MM.1S (cell line): ENCODE measurements at regions not wholly inside any gene's neighbourhood (a gene's known extent, or its start where the extent isn't known, plus 50 kb on each side); places are given as distances from the start of the nearest gene placed in this dataset.
"Not testable (repeated sequence)": the region's sequence is repeated elsewhere in the genome, so short reads cannot be mapped to it uniquely, and the experiment has no call there.

Experiments
- DNase-seq: peaks from one replicate; pipeline ENCODE4 v3.0.0-alpha.2; 2015
- H2AFZ ChIP-seq: fragments of 300-600 bp; sonication (generic); 2 replicates; pipeline ENCODE4 v1.6.0; 2016; ENCODE audit warnings: antibody characterized with exemption, low read length
- H3F3A ChIP-seq: fragments of 300-600 bp; sonication (generic); 2 replicates; pipeline ENCODE4 v1.6.1; 2016; ENCODE audit warnings: mild to moderate bottlenecking, antibody characterized with exemption, low read length, moderate library complexity, mixed read lengths; ENCODE audit not compliant: insufficient read depth
- H3K27ac ChIP-seq: fragments of 300-600 bp; sonication (generic); 2 replicates; pipeline ENCODE4 v1.5.1; 2016; ENCODE audit warnings: mild to moderate bottlenecking, low read length
- H3K27me3 ChIP-seq: fragments of 300-600 bp; sonication (generic); replicated peaks from 2 replicates; pipeline ENCODE4 v1.6.0; 2016; ENCODE audit warnings: low read length; ENCODE audit not compliant: insufficient read depth
- H3K36me3 ChIP-seq: fragments of 300-600 bp; sonication (generic); replicated peaks from 2 replicates; pipeline ENCODE4 v1.6.1; 2016; ENCODE audit warnings: mild to moderate bottlenecking, low read length, mixed read lengths; ENCODE audit not compliant: insufficient read depth
- H3K4me1 ChIP-seq: fragments of 300-600 bp; sonication (generic); 2 replicates; pipeline ENCODE4 v1.6.1; 2016; ENCODE audit warnings: low read length, mixed read lengths
- H3K4me2 ChIP-seq: fragments of 300-600 bp; sonication (generic); 2 replicates; pipeline ENCODE4 v1.6.0; 2016; ENCODE audit warnings: low read depth, low read length
- H3K4me3 ChIP-seq: fragments of 300-600 bp; sonication (generic); 2 replicates; pipeline ENCODE4 v1.5.1; 2016; ENCODE audit warnings: low read length, mixed read lengths
- H3K79me2 ChIP-seq: fragments of 300-600 bp; sonication (generic); 2 replicates; pipeline ENCODE4 v1.6.1; 2016; ENCODE audit warnings: mixed run types, low read length, mixed read lengths
- H3K9ac ChIP-seq: fragments of 300-600 bp; sonication (generic); 2 replicates; pipeline ENCODE4 v1.6.1; 2016; ENCODE audit warnings: low read length, mixed read lengths
- H3K9me2 ChIP-seq: fragments of 300-600 bp; sonication (generic); replicated peaks from 2 replicates; pipeline ENCODE4 v1.6.1; 2016; ENCODE audit warnings: mild to moderate bottlenecking, low read length, mixed read lengths; ENCODE audit not compliant: insufficient read depth
- H3K9me3 ChIP-seq: fragments of 300-600 bp; sonication (generic); replicated peaks from 2 replicates; pipeline ENCODE4 v1.6.1; 2016; ENCODE audit warnings: mild to moderate bottlenecking, low read length, mixed read lengths; ENCODE audit not compliant: insufficient read depth
- H4K20me1 ChIP-seq: fragments of 300-600 bp; sonication (generic); 2 replicates; pipeline ENCODE4 v1.6.1; 2016; ENCODE audit warnings: mild to moderate bottlenecking, low read length, moderate library complexity, mixed read lengths; ENCODE audit not compliant: insufficient read depth
- EZH2 ChIP-seq: fragments of 300-600 bp; sonication (generic); optimal IDR thresholded peaks from 2 replicates; pipeline ENCODE3; 2017; ENCODE audit warnings: low read depth, mild to moderate bottlenecking, antibody characterized with exemption, low read length, mixed read lengths
- EZH2phosphoT487 ChIP-seq: fragments of 300-600 bp; sonication (generic); IDR thresholded peaks from 2 replicates; pipeline ENCODE4 v1.6.1; 2018; ENCODE audit warnings: antibody characterized with exemption, low read length
- TF ChIP-seq, protein P1 (sequence below): fragments of 300-600 bp; sonication (generic); IDR thresholded peaks from 2 replicates; pipeline ENCODE4 v1.5.1; 2016; ENCODE audit warnings: antibody characterized with exemption, low read length, mixed read lengths

DNA sequence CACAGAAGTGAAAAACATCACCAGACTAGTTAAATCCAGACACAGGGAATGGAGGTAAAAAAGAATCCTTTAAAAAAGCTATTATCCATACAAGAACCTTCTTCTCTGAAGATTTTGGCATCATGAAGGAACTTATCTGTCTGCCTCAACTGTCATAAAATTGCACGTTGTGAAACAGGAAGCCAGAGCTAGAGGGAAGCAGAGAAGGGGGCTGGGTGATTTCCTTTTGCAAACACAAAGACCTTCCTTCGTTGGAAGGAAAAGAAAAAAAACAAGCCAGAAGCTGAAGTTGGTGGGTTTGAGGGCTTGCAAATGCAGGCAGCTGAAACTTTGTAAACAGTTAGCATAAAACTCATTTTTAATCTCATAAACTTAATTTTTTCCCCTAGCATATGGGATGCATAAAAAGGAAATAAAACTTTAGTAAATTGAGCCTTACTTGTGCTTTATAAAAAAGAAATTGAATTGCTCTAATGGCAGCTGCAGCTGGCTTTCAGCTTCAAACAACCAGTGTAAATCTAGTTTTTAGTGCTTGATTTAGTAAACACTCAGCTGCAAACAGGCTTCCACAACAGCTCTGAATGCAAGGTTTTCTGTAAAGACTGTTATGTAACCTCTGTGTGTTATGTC, 101.6 kb downstream of the OTUD1 start:
- Histone ChIP-seq H3K79me2 (no peaks in the 10 kb centered on the region), H3K4me3 (no peak overlapping the region), H3F3A (no peaks in the 10 kb centered on the region), H3K27ac (no peak overlapping the region), H2AFZ (no peak overlapping the region), H3K4me1 (no peaks in the 10 kb centered on the region), H3K36me3 (no peaks in the 10 kb centered on the region), H3K4me2 (no peak overlapping the region), H4K20me1 (no peaks in the 10 kb centered on the region), H3K9me2 (no peaks in the 10 kb centered on the region), H3K9ac (no peak overlapping the region), H3K9me3 (no peaks in the 10 kb centered on the region), H3K27me3 (no peaks in the 10 kb centered on the region)
- DNase-seq, result no peak
- no peak for TF ChIP-seq EZH2
- TF ChIP-seq, protein P1, sequence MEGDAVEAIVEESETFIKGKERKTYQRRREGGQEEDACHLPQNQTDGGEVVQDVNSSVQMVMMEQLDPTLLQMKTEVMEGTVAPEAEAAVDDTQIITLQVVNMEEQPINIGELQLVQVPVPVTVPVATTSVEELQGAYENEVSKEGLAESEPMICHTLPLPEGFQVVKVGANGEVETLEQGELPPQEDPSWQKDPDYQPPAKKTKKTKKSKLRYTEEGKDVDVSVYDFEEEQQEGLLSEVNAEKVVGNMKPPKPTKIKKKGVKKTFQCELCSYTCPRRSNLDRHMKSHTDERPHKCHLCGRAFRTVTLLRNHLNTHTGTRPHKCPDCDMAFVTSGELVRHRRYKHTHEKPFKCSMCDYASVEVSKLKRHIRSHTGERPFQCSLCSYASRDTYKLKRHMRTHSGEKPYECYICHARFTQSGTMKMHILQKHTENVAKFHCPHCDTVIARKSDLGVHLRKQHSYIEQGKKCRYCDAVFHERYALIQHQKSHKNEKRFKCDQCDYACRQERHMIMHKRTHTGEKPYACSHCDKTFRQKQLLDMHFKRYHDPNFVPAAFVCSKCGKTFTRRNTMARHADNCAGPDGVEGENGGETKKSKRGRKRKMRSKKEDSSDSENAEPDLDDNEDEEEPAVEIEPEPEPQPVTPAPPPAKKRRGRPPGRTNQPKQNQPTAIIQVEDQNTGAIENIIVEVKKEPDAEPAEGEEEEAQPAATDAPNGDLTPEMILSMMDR, result no peak
- TF ChIP-seq EZH2phosphoT487, result no peak

DNA sequence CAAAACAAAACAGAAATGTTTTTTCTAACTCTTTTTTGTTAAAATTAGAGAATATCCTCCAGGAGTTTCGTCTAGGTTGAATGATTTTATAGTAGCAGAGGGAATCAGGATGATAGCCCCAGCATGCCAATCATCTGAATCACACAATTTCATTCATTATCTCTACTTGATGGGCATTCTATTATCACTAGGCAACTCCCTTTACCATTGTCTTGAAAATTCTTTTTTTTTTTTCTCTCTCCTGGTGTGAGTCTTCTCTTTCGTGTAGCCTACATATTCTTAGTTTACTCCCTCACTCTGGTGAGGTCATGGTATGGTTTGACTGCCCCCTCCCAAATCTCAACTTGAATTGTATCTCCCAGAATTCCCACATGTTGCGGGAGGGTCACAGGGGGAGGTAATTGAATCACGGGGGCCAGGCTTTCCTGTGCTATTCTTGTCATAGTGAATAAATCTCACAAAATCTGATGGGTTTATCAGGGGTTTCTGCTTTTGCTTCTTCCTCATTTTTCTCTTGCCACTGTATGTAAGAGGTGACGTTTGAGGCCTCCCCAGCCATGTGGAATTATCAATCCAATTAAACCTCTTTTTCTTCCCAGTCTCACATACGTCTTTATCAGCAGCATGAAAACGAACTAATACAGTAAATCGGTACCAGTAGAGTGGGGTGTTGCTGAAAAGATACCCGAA, 105.0 kb downstream of the OTUD1 start:
- H4K20me1 ChIP-seq, result no peaks in the 10 kb centered on the region
- H3K4me2 ChIP-seq, result no peak overlapping the region
- H2AFZ ChIP-seq, result no peak overlapping the region
- no peaks in the 10 kb centered on the region for H3K79me2 ChIP-seq
- H3K9ac ChIP-seq, result no peak overlapping the region
- H3F3A ChIP-seq, result no peaks in the 10 kb centered on the region
- no peaks in the 10 kb centered on the region for H3K27me3 ChIP-seq
- H3K9me3 ChIP-seq, result no peaks in the 10 kb centered on the region
- no peak for TF ChIP-seq EZH2phosphoT487
- TF ChIP-seq EZH2, result no peak
- TF ChIP-seq, protein P1, result no peak
- H3K36me3 ChIP-seq, result no peaks in the 10 kb centered on the region
- H3K4me1 ChIP-seq, result no peaks in the 10 kb centered on the region
- no peak overlapping the region for H3K27ac ChIP-seq
- H3K4me3 ChIP-seq, result no peak overlapping the region
- DNase-seq, result no peak
- no peaks in the 10 kb centered on the region for H3K9me2 ChIP-seq

DNA sequence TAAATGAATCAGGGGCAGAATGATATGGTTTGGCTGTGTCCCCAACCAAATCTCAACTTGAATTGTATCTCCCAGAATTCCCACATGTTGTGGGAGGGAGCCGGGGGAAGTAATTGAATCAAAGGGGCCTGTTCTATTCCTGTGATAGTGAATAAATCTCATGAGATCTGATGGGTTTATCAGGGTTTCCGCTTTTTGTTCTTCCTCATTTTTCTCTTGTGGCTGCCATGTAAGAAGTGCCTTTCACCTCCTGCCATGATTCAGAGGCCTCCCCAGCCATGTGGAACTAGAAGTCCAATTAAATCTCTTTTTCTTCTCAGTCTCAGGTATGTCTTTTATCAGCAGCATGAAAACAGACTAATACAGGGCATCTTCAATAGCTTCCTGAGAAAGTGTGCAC, 107.0 kb downstream of the OTUD1 start:
- not testable (repeated sequence) for H3K36me3 ChIP-seq, H3K4me2 ChIP-seq, H3K4me1 ChIP-seq, H3K27me3 ChIP-seq, H4K20me1 ChIP-seq, H3K9me2 ChIP-seq, H2AFZ ChIP-seq, H3K4me3 ChIP-seq, H3K27ac ChIP-seq, H3K79me2 ChIP-seq, H3K9me3 ChIP-seq, DNase-seq, H3F3A ChIP-seq, H3K9ac ChIP-seq

DNA sequence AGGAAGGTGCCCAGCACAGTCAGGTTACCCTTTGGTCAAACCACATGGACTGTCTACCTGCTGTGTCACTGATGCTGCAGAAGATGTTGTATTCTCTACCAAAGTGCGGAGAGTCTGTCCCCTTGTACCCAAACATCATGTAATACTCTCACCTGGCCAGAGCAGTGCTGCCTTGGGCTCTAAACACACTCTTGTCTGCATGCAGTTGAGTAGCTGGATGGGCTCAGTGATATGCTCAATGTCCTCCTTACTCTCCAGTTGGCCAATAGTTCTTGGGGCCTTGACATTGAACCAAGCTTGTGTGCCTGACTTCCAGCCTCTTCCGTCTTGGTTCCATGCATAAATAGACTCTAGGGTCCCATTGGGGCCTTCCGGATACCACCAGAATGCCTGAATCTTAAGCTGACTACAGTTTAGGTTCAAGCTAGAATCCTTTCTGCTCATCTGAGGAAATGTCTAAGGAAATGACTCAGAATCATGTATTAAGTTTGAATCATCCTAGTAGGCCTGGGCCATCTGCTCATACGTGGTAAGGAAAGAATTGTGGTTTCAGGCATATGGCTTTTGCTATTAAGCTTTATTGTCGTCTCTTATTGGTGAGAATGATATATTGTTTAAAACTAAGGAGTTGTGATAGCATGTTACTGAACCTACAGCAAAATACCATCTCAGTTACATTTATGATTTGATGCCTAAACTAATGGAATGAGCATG, 118.0 kb downstream of the OTUD1 start:
- no peak for DNase-seq
- Histone ChIP-seq H2AFZ (no peak overlapping the region), H3K9ac (no peak overlapping the region), H3K9me2 (no peaks in the 10 kb centered on the region), H3K4me2 (no peak overlapping the region), H3K4me3 (no peak overlapping the region), H3K36me3 (no peaks in the 10 kb centered on the region), H3K27me3 (no peaks in the 10 kb centered on the region), H3K4me1 (no peaks in the 10 kb centered on the region), H3K79me2 (no peaks in the 10 kb centered on the region), H3F3A (no peaks in the 10 kb centered on the region), H3K9me3 (no peaks in the 10 kb centered on the region), H4K20me1 (no peaks in the 10 kb centered on the region), H3K27ac (no peak overlapping the region)
- TF ChIP-seq EZH2phosphoT487 (no peak), EZH2 (no peak)
- TF ChIP-seq, protein P1, result no peak
